GM08714 (cell line): ENCODE measurements at regions not wholly inside any gene's neighbourhood (a gene's known extent, or its start where the extent isn't known, plus 50 kb on each side); places are given as distances from the start of the nearest gene placed in this dataset.
"Not testable (repeated sequence)": the region's sequence is repeated elsewhere in the genome, so short reads cannot be mapped to it uniquely, and the experiment has no call there.

Experiments
- H3K4me3 ChIP-seq: fragments of 200-500 bp; sonication (Bioruptor generic); 2 replicates; pipeline ENCODE4 v1.5.1; 2014; ENCODE audit warnings: mild to moderate bottlenecking, low read length, inconsistent platforms
- ZNF274 ChIP-seq: IDR thresholded peaks from 2 replicates; pipeline ENCODE4 v1.6.1; 2012; ENCODE audit warnings: mild to moderate bottlenecking, low read depth, low read length

GRCh38 chr5:39678534-39678933, 253.8 kb upstream of the DAB2 start:
- TF ChIP-seq ZNF274 = no peak
- H3K4me3 ChIP-seq = no peak overlapping the region

GRCh38 chr5:39675676-39676075, 250.9 kb upstream of the DAB2 start:
- TF ChIP-seq ZNF274 = no peak
- no peak overlapping the region for H3K4me3 ChIP-seq

GRCh38 chr5:39674209-39675082, 249.7 kb upstream of the DAB2 start:
- no peak for TF ChIP-seq ZNF274
- H3K4me3 ChIP-seq = no peak overlapping the region

GRCh38 chr5:39671561-39671961, 246.8 kb upstream of the DAB2 start:
- TF ChIP-seq ZNF274 = no peak
- H3K4me3 ChIP-seq = no peak overlapping the region

GRCh38 chr5:39670955-39671354, 246.2 kb upstream of the DAB2 start:
- H3K4me3 ChIP-seq = no peak overlapping the region
- TF ChIP-seq ZNF274 = no peak

GRCh38 chr5:39670391-39670790, 245.6 kb upstream of the DAB2 start:
- H3K4me3 ChIP-seq = no peak overlapping the region
- no peak for TF ChIP-seq ZNF274

- no peak overlapping the region for H3K4me3 ChIP-seq
- TF ChIP-seq ZNF274 = no peak
Measured at GRCh38 chr5:39668980-39669379, 244.2 kb upstream of the DAB2 start.

GRCh38 chr5:39665328-39665727, 240.5 kb upstream of the DAB2 start:
- TF ChIP-seq ZNF274 = no peak
- no peak overlapping the region for H3K4me3 ChIP-seq

GRCh38 chr5:39662945-39663344, 238.2 kb upstream of the DAB2 start:
- no peak for TF ChIP-seq ZNF274
- H3K4me3 ChIP-seq = no peak overlapping the region

GRCh38 chr5:39661026-39661779, 236.4 kb upstream of the DAB2 start:
- no peak overlapping the region for H3K4me3 ChIP-seq
- TF ChIP-seq ZNF274 = no peak

- H3K4me3 ChIP-seq = no peak overlapping the region
- TF ChIP-seq ZNF274 = no peak
Measured at GRCh38 chr5:39660020-39660419, 235.2 kb upstream of the DAB2 start.

- H3K4me3 ChIP-seq = no peak overlapping the region
- no peak for TF ChIP-seq ZNF274
Measured at GRCh38 chr5:39658866-39659265, 234.1 kb upstream of the DAB2 start.

GRCh38 chr5:39657943-39658342, 233.2 kb upstream of the DAB2 start:
- no peak overlapping the region for H3K4me3 ChIP-seq

GRCh38 chr5:39656600-39656999, 231.8 kb upstream of the DAB2 start:
- TF ChIP-seq ZNF274 = no peak
- no peak overlapping the region for H3K4me3 ChIP-seq

More at GRCh38 chr5:39657943-39658342, 233.2 kb upstream of the DAB2 start:
- no peak for TF ChIP-seq ZNF274

GRCh38 chr5:39654715-39655114, 229.9 kb upstream of the DAB2 start:
- H3K4me3 ChIP-seq = no peak overlapping the region
- TF ChIP-seq ZNF274 = no peak

- not testable (repeated sequence) for H3K4me3 ChIP-seq
Measured at GRCh38 chr5:39652481-39652880, 227.7 kb upstream of the DAB2 start.
